Subcutaneous abdominal adipose tissue (tissue), 5 donors: ENCODE measurements at regions not wholly inside any gene's neighbourhood (a gene's known extent, or its start where the extent isn't known, plus 50 kb on each side); places are given as distances from the start of the nearest gene placed in this dataset.

Experiments
- H3K27ac ChIP-seq: one replicate; pipeline ENCODE4 v1.7.0; 2013; ENCODE audit warnings: low read depth, mild to moderate bottlenecking, inconsistent platforms, low read length, moderate library complexity
- H3K27me3 ChIP-seq, 5 donors: one replicate each; pipeline ENCODE4 v1.7.0; 2013; ENCODE audit warnings: low read length in 5 of 5, inconsistent platforms in 1 of 5; ENCODE audit not compliant: control insufficient read depth in 5 of 5, insufficient read depth in 4 of 5
- H3K36me3 ChIP-seq, 5 donors: one replicate each; pipeline ENCODE4 v1.7.0; 2013; ENCODE audit warnings: low read length in 5 of 5; ENCODE audit not compliant: control insufficient read depth in 5 of 5, insufficient read depth in 5 of 5
- H3K4me1 ChIP-seq, 5 donors: one replicate each; pipeline ENCODE4 v1.7.0; 2013; ENCODE audit warnings: low read length in 5 of 5, mild to moderate bottlenecking in 3 of 5, moderate library complexity in 1 of 5; ENCODE audit not compliant: control insufficient read depth in 5 of 5, insufficient read depth in 5 of 5
- H3K4me3 ChIP-seq, 5 donors: one replicate each; pipeline ENCODE4 v1.7.0; 2013; ENCODE audit warnings: low read length in 5 of 5, low read depth in 1 of 5
- H3K9ac ChIP-seq, 5 donors: one replicate each; pipeline ENCODE4 v1.7.0; 2013; ENCODE audit warnings: low read length in 5 of 5, mild to moderate bottlenecking in 4 of 5, moderate library complexity in 3 of 5
- H3K9me3 ChIP-seq, 5 donors: one replicate each; pipeline ENCODE4 v1.7.0; 2013; ENCODE audit warnings: low read length in 5 of 5; ENCODE audit not compliant: control insufficient read depth in 5 of 5
- donor health status: healthy.
- donor health status: healthy.
- donor health status: healthy.
- donor health status: healthy.
- donor health status: healthy.

DNA sequence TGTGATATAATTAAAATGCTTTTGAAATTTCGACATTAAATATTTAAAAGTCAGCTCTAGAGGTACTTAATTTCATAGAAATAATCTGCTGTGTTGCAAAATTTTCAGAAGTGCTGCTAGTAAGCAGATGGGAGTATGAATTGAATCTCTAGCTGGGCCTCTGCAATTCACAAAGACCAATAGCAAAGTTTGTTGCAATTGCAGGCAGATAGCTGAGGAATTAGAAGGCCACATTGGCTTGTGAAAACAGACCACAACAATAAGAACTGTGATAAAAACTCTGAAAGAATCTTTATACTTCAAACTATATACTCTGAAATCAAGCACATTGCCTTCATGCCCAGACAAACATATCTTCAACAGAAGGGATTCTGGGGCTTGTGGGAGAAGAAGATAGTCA is 636.3 kb upstream of the SOX9 start:
- Histone ChIP-seq H3K9me3 (no peaks in the 10 kb centered on the region), H3K27ac (no peak overlapping the region), H3K4me3 (no peak overlapping the region), H3K4me1 (no peaks in the 10 kb centered on the region), H3K36me3 (no peaks in the 10 kb centered on the region), H3K27me3 (peaks cover 0 to 4% (median 0%) of the 10 kb centered on the region in 5 donors), H3K9ac (no peak overlapping the region)

DNA sequence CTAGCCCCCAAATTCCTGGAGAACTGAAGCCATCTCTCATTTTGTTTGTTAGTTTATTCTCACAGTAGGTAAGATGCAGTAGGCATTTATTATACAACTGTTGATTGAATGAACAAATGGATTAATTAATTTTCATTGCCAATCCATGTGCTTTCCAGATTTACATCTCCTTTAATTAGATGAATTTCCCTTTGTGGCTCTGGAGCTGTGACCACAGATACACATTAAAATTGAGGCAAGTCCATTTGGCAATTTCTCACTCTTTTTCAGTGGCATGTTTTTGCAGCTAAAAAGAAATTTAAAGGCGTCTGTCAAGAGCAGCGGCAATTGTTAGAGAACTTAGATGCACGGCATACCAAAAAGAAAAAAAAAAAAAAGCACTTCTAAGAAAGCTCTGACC is 635.4 kb upstream of the SOX9 start:
- Histone ChIP-seq H3K9ac (no peak overlapping the region), H3K9me3 (no peaks in the 10 kb centered on the region), H3K27ac (no peak overlapping the region), H3K4me3 (no peak overlapping the region), H3K4me1 (no peaks in the 10 kb centered on the region), H3K36me3 (no peaks in the 10 kb centered on the region), H3K27me3 (peaks cover 0 to under 1% (median 0%) of the 10 kb centered on the region in 5 donors)

DNA sequence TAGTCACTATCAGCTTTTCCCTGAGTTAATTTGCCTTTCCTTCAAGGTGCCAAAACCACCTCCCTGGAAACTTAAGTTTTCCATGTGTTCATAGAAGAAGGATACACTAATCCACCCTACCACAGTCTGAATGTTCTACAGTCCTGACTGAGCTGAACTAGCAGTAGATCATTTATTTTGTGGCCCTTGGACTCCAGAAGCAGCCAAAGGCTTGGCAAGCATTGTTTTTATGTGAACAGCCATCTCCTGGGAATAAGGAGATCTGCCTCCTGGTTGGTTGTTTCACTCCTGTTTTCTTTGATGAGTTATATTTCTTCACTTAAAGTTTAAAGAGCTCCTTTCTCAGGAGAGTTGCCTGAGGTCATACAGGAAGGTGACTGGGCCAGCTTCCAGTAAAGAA is 634.6 kb upstream of the SOX9 start:
- Histone ChIP-seq H3K27me3 (no peaks in the 10 kb centered on the region), H3K4me3 (no peak overlapping the region), H3K27ac (no peak overlapping the region), H3K36me3 (no peaks in the 10 kb centered on the region), H3K4me1 (no peaks in the 10 kb centered on the region), H3K9ac (no peak overlapping the region), H3K9me3 (no peaks in the 10 kb centered on the region)

DNA sequence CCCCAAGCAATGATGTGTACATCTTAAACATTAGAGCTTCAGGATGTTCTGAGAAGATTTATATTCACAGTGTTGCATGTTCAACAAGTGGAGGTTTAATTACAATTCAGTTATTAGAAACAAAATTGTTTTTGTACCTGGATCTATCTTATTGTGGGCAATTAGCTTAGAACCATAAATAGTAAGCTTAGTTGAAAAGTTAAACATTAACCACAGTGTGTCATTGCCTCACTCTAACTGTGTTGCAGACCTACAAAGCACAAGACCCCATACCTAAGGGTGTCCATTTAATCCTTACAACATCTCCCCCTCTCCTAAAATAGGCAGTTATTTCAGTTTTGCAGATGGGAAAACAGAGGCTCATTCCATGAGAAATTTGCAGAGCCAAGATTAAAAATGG is 632.0 kb upstream of the SOX9 start:
- no peaks in the 10 kb centered on the region for H3K36me3 ChIP-seq
- H3K27me3 ChIP-seq: no peaks in the 10 kb centered on the region
- H3K9ac ChIP-seq: no peak overlapping the region
- H3K27ac ChIP-seq: no peak overlapping the region
- H3K4me3 ChIP-seq: no peak overlapping the region
- H3K9me3 ChIP-seq: no peaks in the 10 kb centered on the region
- H3K4me1 ChIP-seq: no peaks in the 10 kb centered on the region

DNA sequence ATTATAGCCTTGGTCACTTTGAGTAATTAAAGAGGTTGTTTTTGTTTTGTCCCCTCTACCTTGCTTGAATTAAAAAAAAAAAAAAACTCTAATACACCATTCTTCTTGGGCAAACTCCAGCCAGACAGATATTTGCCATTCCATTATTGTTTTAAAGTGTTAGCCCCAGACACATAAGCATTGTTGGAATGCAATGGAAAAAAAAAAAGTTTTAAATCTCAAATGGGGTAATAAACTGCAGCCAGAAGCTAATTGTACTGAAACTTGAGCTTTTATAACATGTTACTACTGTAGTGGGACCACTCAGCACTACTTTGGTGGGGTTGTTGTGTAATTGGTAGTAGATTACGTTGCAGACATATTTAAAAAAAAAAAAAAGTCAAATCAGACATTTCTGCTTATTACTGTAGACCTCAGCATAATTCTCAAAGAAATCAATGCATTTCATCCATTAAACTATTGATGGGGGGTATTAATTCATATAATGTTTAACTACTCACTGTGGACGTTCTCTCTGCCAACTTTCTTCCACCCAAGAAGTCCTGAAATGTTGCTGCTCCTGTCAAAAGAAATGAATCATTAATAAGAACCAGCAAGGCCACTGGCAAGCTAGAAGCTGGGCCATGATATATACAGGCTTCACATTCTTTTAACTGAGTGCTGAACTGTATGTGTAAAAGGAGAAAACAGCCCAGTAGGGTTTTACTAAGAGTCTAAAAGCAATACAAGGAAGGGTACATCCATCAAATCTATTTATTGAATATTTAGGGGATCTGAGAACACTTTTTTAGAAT is 626.6 kb upstream of the SOX9 start:
- Histone ChIP-seq H3K9ac (no peak overlapping the region), H3K9me3 (no peaks in the 10 kb centered on the region), H3K27ac (no peak overlapping the region), H3K36me3 (no peaks in the 10 kb centered on the region), H3K4me1 (peaks cover 0 to 3% (median 0%) of the 10 kb centered on the region in 5 donors), H3K4me3 (no peak overlapping the region), H3K27me3 (no peaks in the 10 kb centered on the region)

DNA sequence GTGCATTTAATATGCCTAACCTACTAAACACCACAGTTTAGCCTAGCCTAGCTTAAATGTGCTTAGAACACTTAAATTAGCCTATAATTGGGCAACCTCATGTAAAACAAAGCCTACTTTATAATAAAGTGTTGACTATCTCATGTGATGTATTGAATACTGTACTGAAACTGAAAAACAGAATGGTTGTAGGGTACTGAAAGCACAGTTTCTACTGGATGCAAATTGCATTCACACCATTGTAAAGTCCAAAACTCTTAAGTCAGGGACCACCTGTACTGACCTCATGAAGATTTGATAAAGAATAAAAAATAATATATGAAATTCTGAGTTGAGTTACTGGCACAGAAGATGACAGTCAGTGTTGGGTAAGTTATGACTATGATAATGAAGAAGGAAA is 625.4 kb upstream of the SOX9 start:
- Histone ChIP-seq H3K9me3 (no peaks in the 10 kb centered on the region), H3K4me3 (no peak overlapping the region), H3K4me1 (peaks cover 0 to 3% (median 0%) of the 10 kb centered on the region in 5 donors), H3K36me3 (no peaks in the 10 kb centered on the region), H3K27me3 (no peaks in the 10 kb centered on the region), H3K9ac (no peak overlapping the region), H3K27ac (no peak overlapping the region)

DNA sequence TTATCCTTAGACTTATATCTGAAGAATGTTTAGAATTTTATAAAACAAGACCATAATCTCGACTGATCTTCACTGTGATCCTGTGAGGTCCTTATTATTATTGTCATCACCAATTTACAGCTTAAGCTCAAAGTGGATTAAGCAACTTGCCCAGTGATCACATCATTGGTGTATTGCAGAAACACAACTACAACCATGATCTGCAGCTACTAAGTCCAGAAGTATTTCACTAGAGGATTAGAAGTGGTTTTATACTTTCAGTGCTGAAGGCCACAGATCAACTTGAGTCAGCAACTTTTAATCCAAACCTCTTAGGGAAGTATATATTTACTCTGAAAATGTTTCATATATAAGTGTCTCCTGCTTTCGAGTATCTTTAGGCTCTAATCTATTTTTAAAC is 624.3 kb upstream of the SOX9 start:
- H3K36me3 ChIP-seq: no peaks in the 10 kb centered on the region
- peaks cover 0 to 3% (median 0%) of the 10 kb centered on the region in 5 donors for H3K4me1 ChIP-seq
- H3K27me3 ChIP-seq: no peaks in the 10 kb centered on the region
- H3K9ac ChIP-seq: no peak overlapping the region
- no peak overlapping the region for H3K27ac ChIP-seq
- no peak overlapping the region for H3K4me3 ChIP-seq
- H3K9me3 ChIP-seq: no peaks in the 10 kb centered on the region

DNA sequence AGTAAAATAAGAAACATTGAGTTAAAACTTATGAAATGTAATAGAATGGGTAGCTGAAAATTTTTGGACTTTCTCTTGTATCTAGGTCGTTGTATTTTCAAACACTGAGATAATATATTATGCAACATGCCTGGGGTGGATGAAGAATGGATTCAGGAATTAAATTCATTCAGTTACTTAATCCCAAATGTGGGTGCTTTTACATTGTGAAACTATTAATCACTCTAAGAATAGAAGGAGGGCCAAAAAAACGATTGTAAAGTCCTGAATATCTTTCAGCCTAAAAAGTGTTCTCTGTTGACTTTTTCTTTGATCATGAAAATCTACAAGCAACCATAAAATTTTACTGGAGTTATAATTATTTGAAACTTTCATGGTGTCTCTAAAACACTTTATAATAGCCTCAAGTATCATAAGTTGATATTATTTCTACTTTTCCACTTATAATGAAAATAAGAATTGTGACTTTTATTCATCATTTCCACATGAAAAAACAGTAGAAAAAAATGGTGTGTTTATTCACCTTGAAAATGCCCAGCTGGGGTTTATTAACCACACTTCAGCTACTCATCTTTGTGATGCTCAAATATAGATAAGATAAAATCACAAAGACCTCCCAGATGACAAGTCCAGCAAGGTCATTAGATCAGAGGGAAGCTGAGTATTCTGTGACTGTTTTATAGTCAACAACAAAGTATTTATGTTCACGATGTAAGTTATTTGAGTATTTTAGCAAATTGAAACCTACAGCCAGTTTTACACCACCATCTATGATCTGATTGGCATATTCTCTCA is 619.9 kb upstream of the SOX9 start:
- no peaks in the 10 kb centered on the region for H3K36me3 ChIP-seq
- no peaks in the 10 kb centered on the region for H3K4me1 ChIP-seq
- no peaks in the 10 kb centered on the region for H3K9me3 ChIP-seq
- H3K27me3 ChIP-seq: no peaks in the 10 kb centered on the region
- no peak overlapping the region for H3K9ac ChIP-seq
- H3K27ac ChIP-seq: no peak overlapping the region
- H3K4me3 ChIP-seq: no peak overlapping the region

DNA sequence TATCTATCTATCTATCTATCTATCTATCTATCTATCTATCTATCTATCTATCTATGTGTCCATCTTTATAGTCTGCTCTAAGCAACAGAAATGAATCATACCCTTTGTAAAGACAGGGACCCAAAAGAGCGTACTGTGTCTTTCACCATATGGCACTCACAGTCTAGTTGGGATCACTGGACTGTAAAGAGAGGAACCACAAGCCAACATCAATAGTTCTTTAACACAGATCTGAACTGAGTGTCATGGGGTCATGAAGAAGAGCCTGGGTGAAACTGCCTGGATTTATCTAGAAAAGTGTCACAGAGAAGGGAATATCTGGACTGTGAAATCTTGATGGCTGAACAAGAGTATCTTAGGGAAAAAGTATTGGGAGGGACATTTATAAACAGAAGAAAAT is 619.1 kb upstream of the SOX9 start:
- Histone ChIP-seq H3K9me3 (no peaks in the 10 kb centered on the region), H3K36me3 (no peaks in the 10 kb centered on the region), H3K9ac (no peak overlapping the region), H3K27ac (no peak overlapping the region), H3K4me1 (no peaks in the 10 kb centered on the region), H3K4me3 (no peak overlapping the region), H3K27me3 (no peaks in the 10 kb centered on the region)

DNA sequence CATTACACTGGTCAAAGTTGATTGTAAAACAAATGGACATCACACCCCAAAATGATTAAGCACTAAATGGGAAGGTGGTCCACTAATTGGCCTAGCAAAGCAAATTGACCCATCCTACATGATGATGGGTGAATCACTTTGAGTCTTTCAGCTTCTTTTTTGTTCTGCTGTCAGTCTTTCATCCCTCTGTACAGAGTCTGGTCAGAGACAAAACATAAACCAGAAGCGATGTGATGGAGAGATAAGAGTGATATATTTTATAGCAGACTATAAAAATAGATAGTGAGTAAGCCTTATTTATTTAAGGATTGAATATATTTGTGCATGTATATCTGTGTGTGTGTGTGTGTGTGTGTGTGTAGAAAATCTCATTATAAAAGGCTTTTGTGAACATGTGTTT is 618.4 kb upstream of the SOX9 start:
- no peaks in the 10 kb centered on the region for H3K9me3 ChIP-seq
- no peak overlapping the region for H3K4me3 ChIP-seq
- H3K4me1 ChIP-seq: no peaks in the 10 kb centered on the region
- no peaks in the 10 kb centered on the region for H3K36me3 ChIP-seq
- H3K27ac ChIP-seq: no peak overlapping the region
- H3K27me3 ChIP-seq: no peaks in the 10 kb centered on the region
- no peak overlapping the region for H3K9ac ChIP-seq
